Fibroblast of lung (primary cell): ENCODE measurements at regions not wholly inside any gene's neighbourhood (a gene's known extent, or its start where the extent isn't known, plus 50 kb on each side); places are given as distances from the start of the nearest gene placed in this dataset.

ENCODE experiments used
- DNase-seq, 2 donors: peaks; one replicate each; pipeline versions ENCODE4 v3.0.0 to v3.0.0-alpha.2; 2010; ENCODE audit warnings: low read depth in 2 of 2
- H2AFZ ChIP-seq: 2 replicates; pipeline ENCODE4 v1.5.1; 2012; ENCODE audit warnings: low read length, control low read depth, inconsistent platforms
- H3K27ac ChIP-seq: 2 replicates; pipeline ENCODE4 v1.5.1; 2011; ENCODE audit warnings: low read length, control low read depth; ENCODE audit not compliant: insufficient read depth
- H3K27me3 ChIP-seq: 2 replicates; pipeline ENCODE4 v1.5.1; 2011; ENCODE audit warnings: mild to moderate bottlenecking, low read length; ENCODE audit not compliant: control insufficient read depth, insufficient read depth
- H3K36me3 ChIP-seq: 2 replicates; pipeline ENCODE4 v1.5.1; 2011; ENCODE audit warnings: low read length; ENCODE audit not compliant: control insufficient read depth, insufficient read depth
- H3K4me1 ChIP-seq: 2 replicates; pipeline ENCODE4 v1.5.1; 2011; ENCODE audit warnings: low read length; ENCODE audit not compliant: control insufficient read depth, insufficient read depth; ENCODE audit errors: extremely low read depth
- H3K4me2 ChIP-seq: 2 replicates; pipeline ENCODE4 v1.5.1; 2011; ENCODE audit warnings: low read length, control low read depth; ENCODE audit not compliant: insufficient read depth; ENCODE audit errors: extremely low read depth
- H3K4me3 ChIP-seq, 4 experiments: fragments of 200-600 bp in 1 of 4; sonication (generic) in 1 of 4; replicated peaks in 1 of 4; 2 replicates each; pipeline ENCODE4 v1.5.1; 2011 to 2016; ENCODE audit warnings: low read length in 4 of 4, low read depth in 3 of 4, mild to moderate bottlenecking in 3 of 4, control low read depth in 2 of 4, inconsistent platforms in 1 of 4, mixed read lengths in 1 of 4; ENCODE audit not compliant: insufficient read depth in 1 of 4; ENCODE audit errors: control extremely low read depth in 1 of 4
- H3K79me2 ChIP-seq: 2 replicates; pipeline ENCODE4 v1.5.1; 2012; ENCODE audit warnings: mild to moderate bottlenecking, low read length, inconsistent platforms; ENCODE audit not compliant: control insufficient read depth, insufficient read depth
- H3K9ac ChIP-seq: 2 replicates; pipeline ENCODE4 v1.5.1; 2011; ENCODE audit warnings: mild to moderate bottlenecking, low read length, control low read depth; ENCODE audit not compliant: insufficient read depth
- H3K9me3 ChIP-seq: 2 replicates; pipeline ENCODE4 v1.5.1; 2012; ENCODE audit warnings: low read depth, low read length; ENCODE audit not compliant: control insufficient read depth, insufficient read depth
- H4K20me1 ChIP-seq: 2 replicates; pipeline ENCODE4 v1.5.1; 2011; ENCODE audit warnings: low read length; ENCODE audit not compliant: control insufficient read depth, insufficient read depth; ENCODE audit errors: extremely low read depth
- EZH2 ChIP-seq: IDR thresholded peaks from 2 replicates; pipeline ENCODE4 v1.5.1; 2012; ENCODE audit warnings: low read length, control low read depth, mild to moderate bottlenecking; ENCODE audit errors: missing control alignments
- TF ChIP-seq, protein P1 (sequence below), 2 donors: IDR thresholded peaks in 1 of 2; conservative IDR thresholded peaks in 1 of 2; 1 replicate in 1 of 2; 2 replicates in 1 of 2; pipeline ENCODE4 v1.5.1; 2011 to 2012; ENCODE audit warnings: low read length in 2 of 2, control low read depth in 1 of 2, inconsistent platforms in 1 of 2, low read depth in 1 of 2, mild to moderate bottlenecking in 1 of 2

DNA sequence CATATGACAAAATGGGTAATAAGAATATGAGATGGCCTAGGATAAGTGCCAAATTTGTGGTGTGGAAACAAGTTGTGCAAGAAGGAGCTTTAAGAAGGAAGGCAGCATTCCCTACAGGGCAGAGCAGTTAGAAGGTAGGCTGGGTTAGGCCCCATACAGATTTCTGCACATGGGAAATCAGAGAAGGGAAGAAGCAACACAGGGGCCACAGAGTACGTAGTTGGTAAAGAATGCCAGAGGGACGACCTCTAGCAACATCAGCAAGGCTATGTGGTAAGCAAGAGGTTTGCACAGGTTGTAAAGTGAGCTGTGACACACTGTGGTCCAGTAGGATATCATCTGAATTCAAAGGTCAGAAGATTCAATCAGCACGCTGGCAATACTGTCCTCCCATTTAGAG, 765.6 kb upstream of the B3GALT2 start:
- Histone ChIP-seq H3K27me3 (no peaks in the 10 kb centered on the region), H3K79me2 (no peaks in the 10 kb centered on the region), H3K27ac (no peak overlapping the region), H3K9ac (no peak overlapping the region), H3K4me2 (no peak overlapping the region), H3K36me3 (no peaks in the 10 kb centered on the region), H2AFZ (no peak overlapping the region), H3K4me3 (no peak overlapping the region), H3K4me1 (no peaks in the 10 kb centered on the region), H3K9me3 (no peaks in the 10 kb centered on the region), H4K20me1 (no peaks in the 10 kb centered on the region)
- peak in 1 of 2 donors; percentile 64 for DNase-seq
- TF ChIP-seq, protein P1, sequence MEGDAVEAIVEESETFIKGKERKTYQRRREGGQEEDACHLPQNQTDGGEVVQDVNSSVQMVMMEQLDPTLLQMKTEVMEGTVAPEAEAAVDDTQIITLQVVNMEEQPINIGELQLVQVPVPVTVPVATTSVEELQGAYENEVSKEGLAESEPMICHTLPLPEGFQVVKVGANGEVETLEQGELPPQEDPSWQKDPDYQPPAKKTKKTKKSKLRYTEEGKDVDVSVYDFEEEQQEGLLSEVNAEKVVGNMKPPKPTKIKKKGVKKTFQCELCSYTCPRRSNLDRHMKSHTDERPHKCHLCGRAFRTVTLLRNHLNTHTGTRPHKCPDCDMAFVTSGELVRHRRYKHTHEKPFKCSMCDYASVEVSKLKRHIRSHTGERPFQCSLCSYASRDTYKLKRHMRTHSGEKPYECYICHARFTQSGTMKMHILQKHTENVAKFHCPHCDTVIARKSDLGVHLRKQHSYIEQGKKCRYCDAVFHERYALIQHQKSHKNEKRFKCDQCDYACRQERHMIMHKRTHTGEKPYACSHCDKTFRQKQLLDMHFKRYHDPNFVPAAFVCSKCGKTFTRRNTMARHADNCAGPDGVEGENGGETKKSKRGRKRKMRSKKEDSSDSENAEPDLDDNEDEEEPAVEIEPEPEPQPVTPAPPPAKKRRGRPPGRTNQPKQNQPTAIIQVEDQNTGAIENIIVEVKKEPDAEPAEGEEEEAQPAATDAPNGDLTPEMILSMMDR (conservative IDR thresholded peaks at IDR 0.05 in 1 of 2, IDR thresholded peaks at IDR 0.05 in 1 of 2; ENCODE audit: low read depth in 1 of 2, low read length in 2 of 2), result no peak
- TF ChIP-seq EZH2, result no peak

DNA sequence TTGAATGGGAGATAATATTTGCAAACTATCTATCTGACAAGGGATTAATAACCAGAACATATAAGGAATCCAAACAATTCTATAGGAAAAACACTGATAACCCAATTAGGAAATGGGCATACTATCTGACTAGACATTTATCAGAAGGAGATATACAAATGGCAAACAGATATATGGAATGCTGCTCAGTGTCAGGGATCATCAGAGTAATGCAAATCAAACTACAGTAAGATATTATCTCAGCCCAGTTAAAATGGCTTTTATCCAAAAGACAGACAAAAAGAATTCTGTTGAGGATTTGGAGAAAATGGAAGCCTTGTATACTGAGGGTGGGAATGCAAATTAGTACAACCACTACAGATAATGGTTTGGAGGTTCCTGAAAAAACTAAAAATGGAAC, 758.0 kb upstream of the B3GALT2 start:
- H3K79me2 ChIP-seq, result no peaks in the 10 kb centered on the region
- H3K27ac ChIP-seq, result no peak overlapping the region
- no peaks in the 10 kb centered on the region for H4K20me1 ChIP-seq
- H3K4me1 ChIP-seq, result no peaks in the 10 kb centered on the region
- TF ChIP-seq, protein P1 (conservative IDR thresholded peaks at IDR 0.05 in 1 of 2, IDR thresholded peaks at IDR 0.05 in 1 of 2; ENCODE audit: low read depth in 1 of 2, low read length in 2 of 2), result no peak
- H3K36me3 ChIP-seq, result no peaks in the 10 kb centered on the region
- H2AFZ ChIP-seq, result no peak overlapping the region
- no peaks in the 10 kb centered on the region for H3K9me3 ChIP-seq
- no peak overlapping the region for H3K9ac ChIP-seq
- H3K4me2 ChIP-seq, result no peak overlapping the region
- H3K27me3 ChIP-seq, result no peaks in the 10 kb centered on the region
- H3K4me3 ChIP-seq, result no peak overlapping the region
- no peak for DNase-seq

DNA sequence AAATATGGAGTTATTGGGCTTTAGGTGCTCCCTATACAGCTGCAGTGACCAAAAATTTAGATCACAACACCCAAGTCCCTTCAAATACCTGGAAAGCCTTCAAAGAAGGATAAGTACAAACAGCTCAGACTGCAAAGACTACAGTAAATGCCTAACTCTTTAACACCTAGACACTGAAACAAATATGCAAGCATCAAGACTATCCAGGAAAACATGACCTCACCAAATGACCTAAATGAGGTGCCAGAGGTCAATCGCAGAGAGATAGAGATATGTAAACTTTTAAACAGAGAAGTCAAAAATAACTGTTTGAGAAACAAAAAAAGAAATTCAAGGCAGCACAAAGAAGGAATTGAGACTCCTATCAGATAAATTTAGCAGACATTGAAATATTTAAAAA, 753.8 kb upstream of the B3GALT2 start:
- no peak overlapping the region for H2AFZ ChIP-seq
- H3K36me3 ChIP-seq, result no peaks in the 10 kb centered on the region
- H3K27ac ChIP-seq, result no peak overlapping the region
- no peak for TF ChIP-seq EZH2
- TF ChIP-seq, protein P1 (conservative IDR thresholded peaks at IDR 0.05 in 1 of 2, IDR thresholded peaks at IDR 0.05 in 1 of 2; ENCODE audit: low read depth in 1 of 2, low read length in 2 of 2), result no peak
- no peaks in the 10 kb centered on the region for H3K27me3 ChIP-seq
- DNase-seq, result no peak
- H3K79me2 ChIP-seq, result no peaks in the 10 kb centered on the region
- H3K4me2 ChIP-seq, result no peak overlapping the region
- no peaks in the 10 kb centered on the region for H3K4me1 ChIP-seq
- no peaks in the 10 kb centered on the region for H3K9me3 ChIP-seq
- H3K9ac ChIP-seq, result no peak overlapping the region
- no peak overlapping the region for H3K4me3 ChIP-seq
- H4K20me1 ChIP-seq, result no peaks in the 10 kb centered on the region
